GM18498 (cell line): ENCODE measurements at regions not wholly inside any gene's neighbourhood (a gene's known extent, or its start where the extent isn't known, plus 50 kb on each side); places are given as distances from the start of the nearest gene placed in this dataset.

Source experiments
- ATAC-seq: cut with Tn5 transposase; IDR thresholded peaks from one replicate; pipeline ENCODE4 v1.9.1; 2021; ENCODE audit warnings: mild to moderate bottlenecking, moderate library complexity; ENCODE audit not compliant: unreplicated experiment

GRCh38 chr2:7666596-7667259 lies 749.5 kb downstream of the RNF144A start:
- no peak for ATAC-seq

- no peak for ATAC-seq
Measured at GRCh38 chr2:7667260-7667757, 750.1 kb downstream of the RNF144A start.

GRCh38 chr2:7670905-7671641 lies 753.9 kb downstream of the RNF144A start:
- no peak for ATAC-seq

GRCh38 chr2:7672027-7672684 lies 754.9 kb downstream of the RNF144A start:
- ATAC-seq: no peak

- ATAC-seq: no peak
Measured at GRCh38 chr2:7672685-7673071, 755.5 kb downstream of the RNF144A start.

GRCh38 chr2:7673101-7673500 lies 755.9 kb downstream of the RNF144A start:
- ATAC-seq: no peak

GRCh38 chr2:7673853-7674252 lies 756.6 kb downstream of the RNF144A start:
- ATAC-seq: no peak

- ATAC-seq: no peak
Measured at GRCh38 chr2:7674606-7675005, 757.4 kb downstream of the RNF144A start.

- no peak for ATAC-seq
Measured at GRCh38 chr2:7676714-7677113, 759.5 kb downstream of the RNF144A start.

GRCh38 chr2:7681881-7682461 lies 764.8 kb downstream of the RNF144A start:
- no peak for ATAC-seq

GRCh38 chr2:7683196-7683595 lies 766.0 kb downstream of the RNF144A start:
- no peak for ATAC-seq

GRCh38 chr2:7683708-7684107 lies 766.5 kb downstream of the RNF144A start:
- ATAC-seq: no peak

- ATAC-seq: no peak
Measured at GRCh38 chr2:7685342-7686015, 768.3 kb downstream of the RNF144A start.

GRCh38 chr2:7686016-7686385 lies 768.8 kb downstream of the RNF144A start:
- no peak for ATAC-seq

- no peak for ATAC-seq
Measured at GRCh38 chr2:7691961-7692656, 774.9 kb downstream of the RNF144A start.

GRCh38 chr2:7692657-7693161 lies 775.5 kb downstream of the RNF144A start:
- ATAC-seq: no peak

GRCh38 chr2:7693246-7694075 lies 776.2 kb downstream of the RNF144A start:
- ATAC-seq: no peak

GRCh38 chr2:7694076-7694985 lies 777.1 kb downstream of the RNF144A start:
- no peak for ATAC-seq
